ENCODE measurements at regions not wholly inside any gene's neighbourhood (a gene's known extent, or its start where the extent isn't known, plus 50 kb on each side); places are given as distances from the start of the nearest gene placed in this dataset.

- ChIA-PET POLR2A (no interaction called here), CTCF (no interaction called here)
- Mint-ChIP-seq H3K4me1 (ENCODE audit: low read depth) (no peaks in the 10 kb centered on the region), H3K4me3 (no peak overlapping the region), H3K27ac (no peak overlapping the region), H3K36me3 (ENCODE audit: low read depth) (no peaks in the 10 kb centered on the region), H3K9me3 (no peaks in the 10 kb centered on the region), H3K27me3 (peaks cover 4% of the 10 kb centered on the region)
- no peak for TF ChIP-seq CTCF (IDR thresholded peaks at IDR 0.05)
- intact Hi-C loops (cut with micrococcal nuclease) = no loop called here
- ATAC-seq (no peak), DNase-seq (no peak)
Measured at GRCh38 chr16:74210245-74210644, 86.4 kb upstream of the PSMD7 start.

DNA sequence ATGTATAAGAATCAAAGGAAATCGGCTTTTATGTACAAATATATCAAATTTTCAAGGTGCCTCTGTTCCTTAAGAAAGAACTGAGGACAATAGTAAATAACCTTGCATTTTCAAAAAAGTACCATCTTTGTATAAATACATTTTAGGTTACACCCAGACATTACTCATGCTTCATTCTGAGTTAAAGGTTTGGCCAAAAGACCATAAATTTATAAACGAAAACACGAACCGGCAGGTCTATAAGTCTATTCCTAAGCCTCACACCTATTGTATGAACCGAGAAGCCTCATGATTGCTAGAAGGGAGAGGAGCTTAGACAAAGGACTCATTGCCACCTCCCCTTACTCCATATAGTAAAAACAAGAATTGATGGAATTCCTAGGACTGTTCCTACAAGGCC lies 94.6 kb upstream of the PSMD7 start:
- ChIA-PET POLR2A (no interaction called here), CTCF (no interaction called here)
- H3K4me1 Mint-ChIP-seq (ENCODE audit: low read depth) = no peaks in the 10 kb centered on the region
- DNase-seq (no peak), ATAC-seq (no peak)
- H3K27me3 Mint-ChIP-seq = no peaks in the 10 kb centered on the region
- intact Hi-C loops (cut with micrococcal nuclease) = no loop called here
- H3K9me3 Mint-ChIP-seq = no peaks in the 10 kb centered on the region
- no peaks in the 10 kb centered on the region for H3K36me3 Mint-ChIP-seq (ENCODE audit: low read depth)
- TF ChIP-seq CTCF (IDR thresholded peaks at IDR 0.05) = no peak
- H3K4me3 Mint-ChIP-seq = no peak overlapping the region
- no peak overlapping the region for H3K27ac Mint-ChIP-seq

- no peak for TF ChIP-seq CTCF (IDR thresholded peaks at IDR 0.05)
- no peaks in the 10 kb centered on the region for H3K36me3 Mint-ChIP-seq (ENCODE audit: low read depth)
- ATAC-seq (no peak), DNase-seq (no peak)
- no peaks in the 10 kb centered on the region for H3K9me3 Mint-ChIP-seq
- intact Hi-C loops (cut with micrococcal nuclease) = no loop called here
- no peak overlapping the region for H3K27ac Mint-ChIP-seq
- H3K4me1 Mint-ChIP-seq (ENCODE audit: low read depth) = no peaks in the 10 kb centered on the region
- POLR2A ChIA-PET = no interaction called here
- H3K4me3 Mint-ChIP-seq = no peak overlapping the region
- CTCF ChIA-PET = interaction anchor here (0.7 kb wide), 1 partner anchor 74 kb away, joined by 3 read pairs; no protein-coding TSS in a partner anchor
- no peaks in the 10 kb centered on the region for H3K27me3 Mint-ChIP-seq
Measured at GRCh38 chr16:74201576-74201975, 95.0 kb upstream of the PSMD7 start.

GRCh38 chr16:74200921-74201320 lies 95.7 kb upstream of the PSMD7 start:
- no peaks in the 10 kb centered on the region for H3K4me1 Mint-ChIP-seq (ENCODE audit: low read depth)
- no peaks in the 10 kb centered on the region for H3K36me3 Mint-ChIP-seq (ENCODE audit: low read depth)
- no peak for DNase-seq
- no peak overlapping the region for H3K4me3 Mint-ChIP-seq
- no peak for TF ChIP-seq CTCF (IDR thresholded peaks at IDR 0.05)
- intact Hi-C loops (cut with micrococcal nuclease) = no loop called here
- H3K27me3 Mint-ChIP-seq = no peaks in the 10 kb centered on the region
- no peaks in the 10 kb centered on the region for H3K9me3 Mint-ChIP-seq
- no peak overlapping the region for H3K27ac Mint-ChIP-seq
- POLR2A ChIA-PET = no interaction called here
- CTCF ChIA-PET = interaction anchor here (0.7 kb wide), 1 partner anchor 74 kb away, joined by 3 read pairs; no protein-coding TSS in a partner anchor
- no peak for ATAC-seq

DNA sequence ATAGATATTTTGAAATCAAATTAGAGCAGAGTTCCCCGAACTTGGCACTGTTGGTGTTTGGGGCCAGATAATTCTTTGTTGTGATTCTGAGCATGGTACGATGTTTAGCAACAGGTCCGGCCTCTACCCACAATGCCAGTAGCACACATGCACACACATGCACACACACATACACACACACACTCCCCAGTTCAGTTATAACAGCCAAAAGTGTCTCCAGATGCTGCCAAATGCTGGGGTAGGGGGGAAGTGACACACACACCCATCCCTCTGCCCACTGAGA lies 96.8 kb upstream of the PSMD7 start:
- ChIA-PET CTCF (no interaction called here), POLR2A (interaction anchor here (0.6 kb wide), 1 partner anchor 1200 kb away, joined by 3 read pairs; no protein-coding TSS in a partner anchor)
- Mint-ChIP-seq H3K27ac (no peak overlapping the region), H3K4me1 (ENCODE audit: low read depth) (no peaks in the 10 kb centered on the region), H3K4me3 (no peak overlapping the region), H3K36me3 (ENCODE audit: low read depth) (no peaks in the 10 kb centered on the region), H3K27me3 (peaks cover 2% of the 10 kb centered on the region), H3K9me3 (no peaks in the 10 kb centered on the region)
- no peak for DNase-seq
- no peak for TF ChIP-seq CTCF (IDR thresholded peaks at IDR 0.05)
- intact Hi-C loops (cut with micrococcal nuclease) = no loop called here
- ATAC-seq = no peak
